ENCODE measurements at regions not wholly inside any gene's neighbourhood (a gene's known extent, or its start where the extent isn't known, plus 50 kb on each side); places are given as distances from the start of the nearest gene placed in this dataset.

DNA sequence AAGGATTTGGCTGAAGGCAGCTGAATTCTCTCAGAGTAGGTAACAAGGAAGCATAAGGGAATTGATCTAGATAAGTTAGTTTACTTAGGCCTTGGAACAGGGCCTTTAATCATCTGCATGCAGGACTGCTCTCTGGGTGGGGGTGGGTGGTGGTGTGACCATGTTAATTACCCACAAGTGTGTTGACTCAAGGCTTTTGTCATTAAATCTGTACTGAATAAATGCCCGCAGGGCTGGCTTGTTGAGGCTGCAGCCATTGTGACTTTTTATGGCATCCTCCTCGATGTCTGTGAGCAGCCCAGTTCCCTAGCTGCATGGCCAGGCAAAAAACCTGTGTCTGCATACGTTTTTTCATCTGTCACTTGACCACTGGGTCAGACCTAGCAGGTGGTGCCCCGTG is 63.5 kb upstream of the ASCC3 start:
- DNase-seq: no peak

DNA sequence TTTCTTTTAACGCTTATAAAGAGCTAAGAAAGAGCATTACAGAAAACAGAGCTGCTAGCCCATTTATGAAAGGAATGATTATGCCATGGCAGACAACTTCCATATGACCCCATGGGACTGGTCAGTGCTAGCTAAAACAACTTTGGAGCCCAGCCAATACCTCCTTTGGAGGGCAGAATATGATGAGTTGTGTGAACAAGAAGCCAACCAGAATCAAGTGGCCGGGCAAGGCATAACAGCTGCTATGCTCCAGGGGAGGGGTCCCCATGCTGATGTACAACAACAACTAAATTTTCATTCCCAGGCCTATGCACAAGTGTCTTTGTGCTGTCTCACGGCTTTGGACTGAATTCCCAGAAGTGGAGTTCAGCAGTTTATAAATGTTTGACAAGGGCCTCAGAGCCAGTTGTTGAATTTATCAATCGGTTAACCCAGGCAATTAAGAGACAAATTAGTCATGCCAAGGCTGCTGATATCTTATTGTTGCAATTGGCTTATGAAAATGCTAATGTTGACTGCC is 65.0 kb upstream of the ASCC3 start:
- no peak for DNase-seq

DNA sequence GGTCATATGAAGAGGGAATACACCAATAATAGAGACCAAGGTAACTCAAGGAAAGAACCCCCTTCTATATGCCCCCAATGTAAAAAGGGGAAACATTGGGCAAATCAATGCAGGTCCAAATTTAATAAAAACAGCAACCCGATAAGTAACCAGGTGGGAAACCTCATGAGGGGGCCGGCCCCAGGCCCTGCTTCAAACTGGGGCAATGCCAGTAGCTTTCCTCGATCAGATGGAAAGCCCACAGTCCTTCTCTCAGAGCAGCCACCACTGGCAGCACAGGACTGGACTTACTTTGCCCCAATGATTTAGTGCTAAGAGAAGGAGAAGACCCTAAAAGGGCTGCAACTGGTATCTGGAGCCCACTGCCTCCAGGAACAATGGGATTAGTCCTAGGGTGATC is 65.6 kb upstream of the ASCC3 start:
- DNase-seq: no peak

DNA sequence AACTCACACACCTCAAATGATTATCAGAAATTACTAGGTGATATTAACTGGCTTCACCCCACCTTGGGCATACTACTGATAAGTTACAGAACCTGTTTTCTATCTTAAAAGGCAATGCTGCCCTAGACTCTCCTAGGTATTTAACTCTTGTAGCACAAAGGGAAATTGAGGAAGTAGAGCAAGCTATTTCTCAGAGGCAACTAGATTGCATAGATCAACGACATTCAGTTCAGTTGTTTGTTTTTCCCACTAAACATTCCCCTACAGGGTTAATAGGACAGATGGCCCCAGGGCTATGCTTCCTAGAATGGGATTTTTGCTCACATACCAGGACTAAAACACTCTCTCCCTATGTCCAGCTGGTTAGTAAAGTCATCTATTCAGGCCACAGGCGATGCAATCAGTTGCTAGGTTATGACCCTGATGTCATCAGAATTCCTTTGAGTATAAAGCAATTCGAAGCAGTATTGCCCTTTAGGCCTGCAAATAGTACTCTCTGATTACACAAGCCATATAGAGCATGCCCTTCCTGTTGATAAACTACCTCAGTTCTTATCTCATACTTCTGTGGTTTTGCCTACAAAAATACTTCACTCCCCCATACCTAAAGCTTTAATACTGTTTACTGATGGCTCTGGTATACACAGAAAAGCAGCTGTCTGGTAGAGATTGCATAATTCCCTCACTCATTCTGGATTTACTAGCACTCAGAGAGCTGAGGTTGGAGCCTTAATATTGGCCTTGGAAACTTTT is 67.4 kb upstream of the ASCC3 start:
- no peak for DNase-seq

DNA sequence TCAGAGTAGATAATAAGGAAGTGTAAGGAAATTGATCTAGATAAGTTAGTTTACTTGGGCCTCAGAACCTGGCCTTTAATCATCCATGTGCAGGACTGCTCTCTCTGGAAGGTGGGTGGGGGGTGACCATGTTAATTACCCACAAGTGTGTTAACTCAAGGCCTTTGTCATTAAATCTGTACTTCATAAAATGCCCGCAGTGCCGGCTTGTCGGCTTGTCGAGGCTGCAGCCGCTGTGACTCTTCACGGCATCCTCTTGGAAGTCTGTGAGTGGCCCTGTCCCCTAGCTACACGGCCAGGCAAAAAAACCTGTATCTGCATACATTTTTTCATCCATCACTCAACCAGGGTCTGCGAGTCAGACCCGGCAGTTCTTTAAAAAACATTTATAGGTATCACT is 70.9 kb upstream of the ASCC3 start:
- no peak for DNase-seq

DNA sequence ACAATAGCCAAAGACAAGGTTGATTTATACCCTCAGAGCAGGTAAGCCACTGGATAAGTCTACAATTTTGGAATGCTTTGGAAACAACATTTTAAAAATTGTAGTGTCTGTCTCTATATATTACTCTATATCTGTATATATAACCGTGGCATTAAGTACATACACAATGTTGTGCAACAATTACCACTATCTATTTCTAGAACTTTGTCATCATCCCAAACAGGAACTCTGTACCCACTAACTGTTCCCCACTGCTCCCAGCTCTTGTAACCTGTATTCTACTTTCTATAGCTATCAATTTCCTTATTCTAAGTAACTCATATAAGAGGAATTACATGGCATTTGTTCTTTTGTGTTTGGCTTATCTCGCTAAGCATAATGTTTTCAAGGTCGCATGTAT is 78.2 kb upstream of the ASCC3 start:
- peak; percentile 24 for DNase-seq

DNA sequence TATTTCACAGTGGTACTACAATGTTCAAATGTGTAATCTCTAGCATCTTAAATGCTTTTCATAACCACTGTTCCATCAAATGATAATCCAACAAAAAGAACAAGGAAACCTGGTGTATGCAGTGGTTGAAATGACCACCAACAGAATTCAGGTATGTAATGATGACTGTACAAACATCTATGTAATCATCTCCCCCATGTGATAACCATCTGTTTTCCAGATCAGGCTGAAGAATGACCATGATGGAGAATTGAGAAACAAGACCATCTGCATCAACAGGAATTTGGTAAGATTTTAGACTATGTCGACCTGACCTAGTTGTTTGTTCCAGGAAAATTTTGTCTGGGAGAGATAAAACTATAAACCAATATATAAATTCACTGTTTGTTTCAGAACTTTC is 81.3 kb upstream of the ASCC3 start:
- DNase-seq: no peak

DNA sequence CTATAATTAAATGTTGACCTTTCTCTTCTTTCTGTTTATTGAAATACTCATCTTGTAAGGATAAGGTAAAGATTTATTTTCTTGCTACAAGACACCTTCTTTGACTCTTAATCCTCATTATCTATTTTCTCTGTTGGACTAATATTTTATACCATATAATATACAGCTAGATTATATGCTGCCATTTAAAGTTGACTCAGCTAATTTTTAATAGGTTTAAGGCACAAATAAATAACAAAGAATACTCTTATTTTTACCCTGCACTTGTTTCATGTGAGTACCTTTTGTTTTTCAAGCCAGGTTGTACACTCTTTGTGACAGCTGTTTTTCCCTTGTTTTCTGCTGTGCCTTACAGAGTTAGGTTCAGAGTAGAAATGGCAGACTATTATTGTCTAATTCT is 83.9 kb upstream of the ASCC3 start:
- no peak for DNase-seq

DNA sequence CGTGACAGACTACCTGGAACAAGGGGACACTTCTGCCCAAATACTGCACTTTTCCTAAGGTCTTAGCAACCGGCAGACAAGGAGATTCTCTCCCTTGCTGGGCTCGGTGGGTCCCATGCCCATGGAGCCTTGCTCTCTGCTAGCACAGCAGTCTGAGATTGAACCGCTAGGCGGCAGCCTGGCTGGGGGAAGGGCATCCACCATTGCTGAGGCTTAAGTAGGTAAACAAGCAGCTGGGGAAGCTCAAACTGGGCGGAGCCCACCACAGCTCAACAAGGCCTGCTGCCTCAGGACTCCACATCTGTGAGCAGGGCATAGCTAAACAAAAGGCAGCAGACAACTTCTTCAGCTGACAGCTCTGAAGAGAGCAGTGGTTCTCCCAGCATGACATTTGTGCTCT is 87.8 kb upstream of the ASCC3 start:
- no peak for DNase-seq

DNA sequence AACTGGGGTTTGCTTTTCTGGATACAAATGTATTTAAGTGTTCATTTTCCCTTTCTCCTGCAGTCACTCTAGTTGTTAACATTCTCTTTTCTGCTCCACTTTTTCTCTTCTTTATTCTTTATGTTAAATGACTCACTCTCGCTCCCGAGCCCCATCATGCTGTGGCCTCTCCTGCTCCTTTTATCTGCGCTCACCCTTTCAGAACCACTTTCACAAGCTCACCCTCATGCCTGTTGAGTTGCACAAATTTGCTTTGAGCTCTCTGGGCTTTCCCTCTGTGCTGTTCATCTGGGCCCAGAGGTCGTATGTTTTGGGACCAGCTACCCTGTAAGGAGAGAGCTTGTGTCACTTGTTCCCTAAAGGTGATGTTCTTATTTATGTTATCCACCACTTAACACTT is 98.1 kb upstream of the ASCC3 start:
- DNase-seq: no peak

DNA sequence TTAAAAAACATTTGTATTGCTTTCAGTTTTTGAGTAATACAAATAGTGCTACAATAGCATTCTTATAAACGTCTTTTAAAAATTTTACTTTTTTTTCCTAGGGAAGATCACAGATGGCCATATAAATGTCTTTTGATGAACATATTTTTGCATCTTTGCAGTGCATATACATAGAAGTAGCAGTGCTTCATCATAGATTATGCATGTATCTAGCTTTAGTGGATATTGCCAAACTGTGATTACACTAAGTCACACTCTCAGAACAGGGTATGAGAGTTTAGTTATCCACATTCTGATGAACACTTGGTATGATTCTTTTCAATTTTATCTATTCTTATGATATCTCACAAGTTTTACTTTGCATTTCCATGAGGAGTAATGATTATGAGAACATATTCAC is 99.8 kb upstream of the ASCC3 start:
- DNase-seq: no peak

DNA sequence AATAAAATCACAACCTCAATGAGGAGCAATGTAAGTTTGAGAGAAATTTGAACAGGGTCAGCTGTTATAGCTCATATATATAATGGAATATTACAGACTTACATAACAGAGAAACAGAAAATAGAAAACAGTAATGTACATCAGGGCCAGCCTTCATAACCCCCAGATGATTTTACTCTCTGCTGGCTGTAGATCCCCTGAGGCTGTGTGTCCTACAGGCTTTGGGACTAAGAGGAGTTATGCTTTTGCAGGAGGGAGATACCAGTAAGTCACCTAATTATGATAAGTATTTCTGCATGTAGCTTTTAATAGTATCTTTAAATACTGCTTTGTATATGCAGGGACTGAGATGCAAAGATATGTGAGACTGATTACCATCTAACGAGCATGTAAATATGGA is 105.8 kb upstream of the ASCC3 start:
- no peak for DNase-seq

DNA sequence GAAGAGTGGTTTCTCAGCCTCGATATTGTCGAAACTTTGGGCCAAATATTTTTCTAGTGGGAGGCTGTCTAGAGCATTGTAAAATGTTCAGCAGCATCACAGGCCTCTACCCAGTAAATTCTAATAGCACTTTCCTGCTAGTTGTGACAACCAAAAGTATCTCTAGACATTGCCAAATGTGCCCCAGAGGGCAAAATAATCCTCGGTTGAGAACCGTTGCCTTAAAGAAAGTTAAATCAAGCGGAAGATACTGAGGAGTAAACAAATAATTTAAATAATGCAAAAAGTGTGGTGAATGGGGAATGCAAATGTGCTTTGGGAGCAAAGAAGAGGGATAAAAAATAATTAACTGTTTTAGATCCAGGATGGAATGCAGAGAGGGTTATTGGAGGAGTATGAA is 106.4 kb upstream of the ASCC3 start:
- no peak for DNase-seq

DNA sequence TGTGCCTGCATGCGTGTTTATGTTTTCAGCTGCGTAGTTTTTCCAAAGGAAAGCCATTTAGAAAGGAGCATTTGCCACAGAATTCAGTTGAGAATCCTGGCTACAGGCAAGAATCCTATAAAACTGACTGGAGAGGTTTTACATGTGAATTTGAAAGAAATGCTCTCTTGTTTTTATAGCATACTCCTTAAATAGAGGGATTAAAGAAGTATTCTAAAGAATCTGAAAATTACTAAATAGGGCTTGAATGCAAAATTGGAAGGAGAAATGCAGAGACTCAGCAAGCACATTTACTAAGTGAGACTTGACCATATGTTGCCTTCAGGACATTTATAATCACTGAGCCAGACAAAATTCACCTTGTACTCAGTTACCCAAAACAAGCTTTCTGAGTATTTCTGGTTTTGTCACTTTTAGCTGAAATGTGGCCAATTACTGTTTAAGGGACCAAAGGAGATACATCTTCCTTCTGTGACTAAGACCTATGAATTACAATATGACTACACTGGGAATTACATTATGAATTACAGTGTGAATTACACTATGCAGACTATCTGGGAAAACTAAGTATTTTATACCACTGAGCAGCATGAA is 107.4 kb upstream of the ASCC3 start:
- DNase-seq: no peak

DNA sequence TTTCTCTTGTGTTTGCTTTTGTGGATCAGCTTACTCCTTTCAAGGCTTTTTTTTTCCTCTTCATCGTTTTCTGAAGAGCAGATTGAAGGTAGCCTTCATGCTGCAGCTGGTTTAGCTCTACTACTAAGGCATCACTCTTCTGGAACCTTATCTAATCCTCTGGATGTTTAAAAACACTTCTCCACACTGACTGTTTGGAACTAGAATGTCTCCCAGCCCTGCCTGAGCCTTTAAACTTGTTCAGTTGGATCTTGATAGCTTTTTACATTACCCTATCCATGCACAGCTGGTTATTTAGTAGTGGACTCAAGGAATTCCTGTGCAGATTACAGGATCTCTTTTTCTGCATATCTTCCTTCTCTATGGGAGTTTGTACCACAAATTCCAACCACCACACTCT is 108.9 kb upstream of the ASCC3 start:
- DNase-seq: no peak

DNA sequence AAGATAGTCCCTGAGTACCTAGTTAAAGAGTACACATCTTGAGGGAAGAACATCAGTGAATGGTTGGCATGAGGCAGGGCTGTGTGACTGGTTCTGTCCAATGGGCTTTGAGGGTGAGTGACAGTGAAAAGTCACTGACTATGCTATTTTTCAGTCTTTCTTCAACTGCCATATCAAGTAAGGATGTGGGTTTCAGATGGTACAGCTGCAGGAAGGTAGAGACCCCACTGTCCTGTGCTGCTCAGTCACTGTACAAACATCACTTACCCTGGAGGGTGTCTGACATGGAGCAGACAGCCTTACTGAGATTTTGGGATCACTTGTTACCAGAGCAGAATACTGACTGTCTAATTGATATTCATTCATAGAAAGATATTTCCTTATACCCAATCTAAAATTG is 115.3 kb upstream of the ASCC3 start:
- no peak for DNase-seq

DNA sequence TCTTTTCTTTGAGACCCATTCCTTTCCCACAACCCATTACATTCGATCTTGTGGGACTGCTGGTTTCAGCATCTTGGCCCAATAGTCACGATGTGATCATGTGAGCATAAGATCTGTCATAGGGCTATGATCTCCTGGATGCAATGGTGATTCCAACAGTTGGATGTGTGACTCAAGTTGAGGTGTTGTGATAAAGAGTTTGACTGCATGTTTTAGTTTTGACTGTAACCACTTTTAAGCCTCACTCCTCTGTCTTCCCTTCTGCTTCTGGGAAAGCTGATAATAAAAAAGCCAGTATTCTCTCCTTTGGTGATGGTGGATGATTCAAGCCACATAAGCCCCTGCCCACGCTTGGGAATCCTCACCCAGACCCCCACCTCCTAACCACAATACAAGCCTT is 117.0 kb upstream of the ASCC3 start:
- no peak for DNase-seq

DNA sequence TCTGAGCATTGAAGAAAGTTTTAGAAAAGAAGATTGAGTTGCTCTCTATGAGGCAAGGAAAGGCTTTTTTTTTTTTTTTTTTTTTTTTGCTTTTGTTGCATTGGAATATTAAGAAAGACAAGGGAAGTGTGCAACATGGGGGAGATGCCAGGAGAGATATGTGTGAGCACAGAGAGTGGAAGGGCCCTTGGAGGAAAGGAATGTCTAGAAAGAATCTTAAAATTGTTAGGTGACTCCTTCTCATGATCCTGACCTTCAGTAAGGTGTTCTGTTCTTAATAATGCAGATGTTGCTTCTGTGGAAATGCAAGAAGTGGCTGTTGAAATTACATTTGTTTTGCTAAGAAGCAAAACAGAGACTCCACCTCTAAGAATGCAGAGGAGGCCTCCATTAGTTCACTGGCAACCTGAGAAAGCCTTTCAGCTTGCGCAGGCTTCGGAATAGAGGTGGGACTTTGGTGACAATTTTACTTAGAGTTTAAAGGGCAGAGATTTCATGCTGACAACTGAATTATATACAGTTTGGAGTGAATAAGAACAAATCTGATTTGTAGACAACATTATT is 118.0 kb upstream of the ASCC3 start:
- no peak for DNase-seq

DNA sequence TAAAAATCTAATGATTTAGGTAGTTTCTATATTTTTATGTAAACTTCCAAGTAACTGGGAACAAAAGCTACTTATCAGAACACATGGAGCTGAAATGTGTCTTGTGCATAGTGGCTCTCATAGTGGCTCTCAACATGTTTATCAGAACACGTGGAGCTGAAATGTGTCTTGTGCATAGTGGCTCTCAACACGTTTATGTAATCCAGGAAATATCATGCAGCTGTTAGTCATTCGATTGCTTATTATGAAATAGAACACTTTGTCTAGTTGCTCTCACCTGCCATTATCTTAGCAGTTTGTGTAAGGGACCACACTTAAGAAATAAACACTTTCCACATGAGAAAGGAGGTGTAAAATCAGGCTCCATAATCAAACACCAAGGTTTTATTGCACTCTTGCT is 119.2 kb upstream of the ASCC3 start:
- no peak for DNase-seq

DNA sequence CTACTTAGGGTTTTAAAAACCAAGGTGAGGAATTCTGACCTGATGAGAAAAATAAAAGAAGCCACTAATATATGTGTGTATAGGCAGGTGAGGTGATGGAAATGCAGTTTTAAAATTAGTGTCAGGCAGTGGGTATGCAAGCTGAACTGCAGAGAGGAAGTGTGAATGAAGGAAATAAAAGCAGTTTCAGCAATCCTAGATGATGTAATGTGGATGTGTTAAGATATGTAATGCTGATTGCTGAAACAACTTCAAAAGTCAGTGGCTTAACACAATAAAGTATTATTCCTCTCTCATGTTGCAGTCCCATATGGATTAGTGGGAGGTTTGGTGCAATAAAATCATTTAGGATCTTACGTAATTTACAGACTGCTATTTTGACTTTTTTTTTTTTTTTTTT is 119.9 kb upstream of the ASCC3 start:
- DNase-seq: peak; percentile 44

DNA sequence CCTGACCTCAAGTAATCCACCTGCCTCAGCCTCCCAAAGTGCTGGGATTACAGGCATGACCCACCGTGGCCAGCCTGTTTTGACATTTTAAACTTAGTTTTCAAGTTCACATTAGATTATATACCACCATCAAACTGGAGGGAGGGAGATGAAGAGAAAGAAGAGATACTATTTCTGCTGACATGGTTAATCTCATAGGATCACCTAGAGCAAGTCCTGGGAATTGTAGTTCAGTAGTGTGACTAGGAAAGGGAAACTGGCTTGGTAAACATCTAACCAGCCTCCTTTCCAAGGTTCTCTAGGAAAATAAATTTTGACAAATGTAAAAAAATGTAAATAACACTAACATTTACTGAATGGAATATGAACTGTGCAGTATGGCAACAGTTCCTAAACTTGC is 120.5 kb upstream of the ASCC3 start:
- no peak for DNase-seq

DNA sequence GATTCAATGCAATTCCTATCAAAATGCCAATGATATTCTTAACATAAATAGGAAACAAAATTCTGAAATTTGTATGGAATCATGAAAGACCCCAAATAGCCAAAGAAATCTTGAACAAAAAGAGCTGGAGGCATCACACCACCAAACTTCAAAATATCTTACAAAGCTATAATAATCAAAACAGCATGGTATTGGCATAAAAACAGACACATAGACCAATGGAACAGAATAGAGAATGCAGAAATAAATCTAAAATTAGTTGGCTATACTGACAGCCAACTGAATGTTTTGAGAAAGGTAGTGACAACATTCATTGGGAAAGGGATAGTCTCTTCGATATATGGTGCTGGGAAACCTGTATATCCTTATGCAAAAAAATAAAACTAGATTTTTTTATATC is 121.9 kb upstream of the ASCC3 start:
- no peak for DNase-seq

DNA sequence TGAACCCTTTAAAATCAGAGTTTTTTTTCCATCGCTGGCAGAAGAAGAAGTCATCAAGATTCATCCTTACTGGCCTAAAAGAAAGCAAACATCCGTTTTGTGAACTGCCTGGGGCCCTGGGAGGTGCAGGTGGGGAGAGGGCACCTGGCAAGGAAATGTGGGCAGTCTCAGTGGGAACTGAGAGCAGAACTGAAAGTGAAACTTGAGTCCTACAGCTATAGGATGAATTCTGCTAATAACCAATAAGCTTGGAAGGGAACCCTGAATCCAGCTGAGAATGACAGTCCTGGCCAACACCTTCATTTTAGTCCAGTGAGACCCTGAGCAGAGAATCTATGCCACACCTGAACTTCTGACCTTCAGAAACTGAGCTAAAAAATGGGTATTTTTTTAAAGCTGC is 130.1 kb upstream of the ASCC3 start:
- no peak for DNase-seq

DNA sequence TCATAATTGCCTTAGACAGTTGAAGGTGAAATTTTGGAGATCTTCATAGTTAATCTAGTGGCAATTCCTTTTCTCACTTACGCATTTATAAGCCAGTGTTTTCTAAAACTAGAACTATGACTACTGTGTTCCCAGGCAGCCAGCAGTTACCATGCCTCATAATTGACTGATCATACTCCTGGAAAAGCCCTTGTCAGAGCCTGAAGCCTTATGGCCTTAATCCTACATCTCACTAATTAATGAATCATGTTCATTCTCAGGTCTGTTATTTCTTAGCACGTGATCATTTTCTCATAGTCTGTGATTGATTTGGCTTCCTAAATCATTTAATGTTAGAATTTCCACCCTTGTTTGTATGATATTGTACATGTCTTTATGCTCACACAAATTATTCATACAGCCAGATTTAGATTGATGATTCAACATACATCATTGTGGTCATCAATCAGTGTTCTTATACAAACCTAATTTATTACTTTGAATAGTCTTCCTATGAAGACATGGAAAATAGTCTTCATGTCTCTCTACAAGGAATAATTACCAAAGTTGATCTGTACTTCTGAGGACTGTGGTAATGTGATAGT is 132.6 kb upstream of the ASCC3 start:
- DNase-seq: no peak
